GM12878 (cell line): ENCODE measurements at regions not wholly inside any gene's neighbourhood (a gene's known extent, or its start where the extent isn't known, plus 50 kb on each side); places are given as distances from the start of the nearest gene placed in this dataset.

ENCODE experiments used
- ATAC-seq: fragments of 200-7000 bp; cut with Tn5 transposase; 3 replicates; pipeline ENCODE4 v1.9.1; 2020; ENCODE audit warnings: mild to moderate bottlenecking, moderate library complexity
- BruUV-seq: library from RNA; stranded (reverse); fragments of 400-500 nt; replicated peaks from 2 replicates; lab custom pipeline; 2021; lab: Mats Ljungman, UMichigan
- CTCF ChIA-PET: fragments of 300-600 bp; sonication (Branson Sonifier 250); formaldehyde crosslinking; extraction: SDS; loops from one replicate; lab custom pipeline; 2021; ENCODE audit warnings: inconsistent platforms; lab: Yijun Ruan, JAX
- POLR2A ChIA-PET: fragments of 350-600 bp; formaldehyde crosslinking; extraction: SDS; loops from one replicate; lab custom pipeline; 2021; ENCODE audit warnings: inconsistent platforms; lab: Charles Lee
- RAD21 ChIA-PET: fragments of 300-600 bp; sonication (Branson Sonifier 250); formaldehyde crosslinking; loops from one replicate; lab custom pipeline; 2023; ENCODE audit warnings: antibody characterized with exemption; ENCODE audit not compliant: unreplicated experiment; lab: Charles Lee
- SMC1A ChIA-PET: fragments of 300-600 bp; sonication (Branson Sonifier 250); formaldehyde crosslinking; loops from one replicate; lab custom pipeline; 2023; ENCODE audit not compliant: unreplicated experiment, uncharacterized antibody; lab: Charles Lee
- DNase-seq: peaks from one replicate; pipeline ENCODE4 v3.0.0-alpha.2; 2011; ENCODE audit warnings: low read depth, low spot score
- FAIRE-seq: peaks from 3 replicates; lab custom pipeline; 2011; peaks lifted over from hg19 to GRCh38; lab: Jason Lieb, UNC
- H2AFZ ChIP-seq: 2 replicates; pipeline ENCODE4 v1.6.0; 2011; ENCODE audit warnings: low read depth, low read length, control low read depth; ENCODE audit not compliant: control insufficient read depth
- H3K27ac ChIP-seq: 2 replicates; pipeline ENCODE4 v1.5.1; 2011; ENCODE audit warnings: control low read depth; ENCODE audit not compliant: control insufficient read depth, insufficient read depth
- H3K27me3 ChIP-seq, 2 experiments: replicated peaks in 1 of 2; 2 replicates each; pipeline versions ENCODE4 v1.6.0 to v1.6.1; 2011; ENCODE audit warnings: low read length in 1 of 2; ENCODE audit not compliant: control insufficient read depth in 2 of 2, insufficient read depth in 2 of 2
- H3K36me3 ChIP-seq, 2 experiments: 2 replicates each; pipeline ENCODE4 v1.5.1; 2011; ENCODE audit warnings: low read length in 1 of 2; ENCODE audit not compliant: control insufficient read depth in 2 of 2, insufficient read depth in 2 of 2
- H3K4me1 ChIP-seq: 2 replicates; pipeline ENCODE4 v1.6.1; 2011; ENCODE audit warnings: mild to moderate bottlenecking, low read length, moderate library complexity, mixed read lengths; ENCODE audit not compliant: control insufficient read depth, insufficient read depth
- H3K4me2 ChIP-seq: 2 replicates; pipeline ENCODE4 v1.6.0; 2011; ENCODE audit warnings: control low read depth; ENCODE audit not compliant: control insufficient read depth, insufficient read depth
- H3K4me3 ChIP-seq: fragments of 200-600 bp; sonication (generic); 2 replicates; pipeline ENCODE4 v1.5.1; 2016
- H3K79me2 ChIP-seq: 2 replicates; pipeline ENCODE4 v1.6.0; 2011; ENCODE audit warnings: low read length; ENCODE audit not compliant: control insufficient read depth, insufficient read depth
- H3K9ac ChIP-seq: 2 replicates; pipeline ENCODE4 v1.8.0; 2011; ENCODE audit warnings: low read length, control low read depth, mixed read lengths; ENCODE audit not compliant: control insufficient read depth, insufficient read depth
- H3K9me3 ChIP-seq: replicated peaks from 3 replicates; pipeline ENCODE4 v1.5.1; 2011; ENCODE audit warnings: mild to moderate bottlenecking, low read length; ENCODE audit not compliant: control insufficient read depth, insufficient read depth
- H4K20me1 ChIP-seq: 2 replicates; pipeline ENCODE4 v1.6.0; 2011; ENCODE audit not compliant: control insufficient read depth, insufficient read depth
- CREM ChIP-seq: IDR thresholded peaks from 2 replicates; pipeline ENCODE4 v1.6.1; 2014; ENCODE audit warnings: antibody characterized with exemption, low read depth
- GATAD2B ChIP-seq: fragments of 450-650 bp; conservative IDR thresholded peaks from 2 replicates; pipeline ENCODE4 v1.6.1; 2017; ENCODE audit warnings: low read depth, mild to moderate bottlenecking, moderate library complexity
- PML ChIP-seq: IDR thresholded peaks from 2 replicates; pipeline ENCODE4 v1.6.1; 2012; ENCODE audit warnings: low read length, inconsistent platforms
- TBL1XR1 ChIP-seq: IDR thresholded peaks from 2 replicates; pipeline ENCODE4 v1.6.1; 2012; ENCODE audit warnings: low read depth, low read length, improper control_type of control experiment
- ZNF384 ChIP-seq: IDR thresholded peaks from 2 replicates; pipeline ENCODE4 v1.6.1; 2012; ENCODE audit warnings: low read depth, mild to moderate bottlenecking, low read length, improper control_type of control experiment, borderline replicate concordance
- WGBS: methylation state at CpG from one replicate; pipeline ENCODE4 v1.1.6; 2016; ENCODE audit warnings: low lambda C conversion rate; ENCODE audit not compliant: insufficient replicate concordance, insufficient coverage; ENCODE audit errors: missing lambda C conversion rate; 5-methylcytosine and 5-hydroxymethylcytosine counted together
- in situ Hi-C: fragments of 300-500 bp; cut with MboI; formaldehyde crosslinking; loops from 9 replicates; pipeline ENCODE4 v1.14.3; 2018; ENCODE audit warnings: mixed read lengths
- intact Hi-C: fragments of 100-400 bp; cut with micrococcal nuclease; formaldehyde crosslinking; loops from one replicate; pipeline ENCODE4 v1.14.2; 2022; ENCODE audit not compliant: unreplicated experiment
- TF ChIP-seq, protein P1 (sequence below): fragments of 450-650 bp; IDR thresholded peaks from 2 replicates; pipeline ENCODE4 v1.6.1; 2017; ENCODE audit warnings: mild to moderate bottlenecking, low read depth, inconsistent platforms; ENCODE audit not compliant: poor library complexity, severe bottlenecking

DNA sequence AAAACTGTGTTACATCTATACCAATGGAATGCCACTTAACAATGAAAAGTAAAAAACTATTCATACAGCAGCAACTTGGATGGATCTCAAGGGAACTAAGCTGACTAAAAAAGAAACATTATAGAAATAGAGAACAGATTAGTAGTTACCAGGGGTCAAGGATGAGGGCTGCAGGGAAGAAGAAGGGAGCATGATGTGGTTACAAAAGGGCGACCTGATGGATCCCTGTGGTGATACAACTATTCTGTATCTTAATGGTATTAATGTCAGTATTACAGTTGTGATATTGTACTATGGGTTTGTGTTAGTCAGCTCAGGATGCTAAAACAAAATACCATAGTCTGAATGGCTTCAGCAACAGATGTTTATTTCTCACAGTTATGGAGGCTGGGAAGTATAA, 190.7 kb downstream of the ZNF674 start:
- FAIRE-seq (no peak), ATAC-seq (no peak), DNase-seq (no peak)
- H3K9ac ChIP-seq = no peak overlapping the region
- no peak overlapping the region for H3K27ac ChIP-seq
- ChIA-PET SMC1A (no interaction called here), RAD21 (no interaction called here), CTCF (interaction anchor here (1.1 kb wide), 1 partner anchor 22 kb away, joined by 3 read pairs; no protein-coding TSS in a partner anchor), POLR2A (no interaction called here)
- H3K79me2 ChIP-seq = no peaks in the 10 kb centered on the region
- no peak overlapping the region for H3K4me3 ChIP-seq
- in situ Hi-C loops (no loop called here), intact Hi-C loops (no loop called here)
- no TSS peak for BruUV-seq
- H4K20me1 ChIP-seq = no peaks in the 10 kb centered on the region
- no peak overlapping the region for H3K4me2 ChIP-seq
- TF ChIP-seq ZNF384 (no peak), CREM (no peak), TBL1XR1 (no peak), PML (no peak), GATAD2B (no peak)
- TF ChIP-seq, protein P1, sequence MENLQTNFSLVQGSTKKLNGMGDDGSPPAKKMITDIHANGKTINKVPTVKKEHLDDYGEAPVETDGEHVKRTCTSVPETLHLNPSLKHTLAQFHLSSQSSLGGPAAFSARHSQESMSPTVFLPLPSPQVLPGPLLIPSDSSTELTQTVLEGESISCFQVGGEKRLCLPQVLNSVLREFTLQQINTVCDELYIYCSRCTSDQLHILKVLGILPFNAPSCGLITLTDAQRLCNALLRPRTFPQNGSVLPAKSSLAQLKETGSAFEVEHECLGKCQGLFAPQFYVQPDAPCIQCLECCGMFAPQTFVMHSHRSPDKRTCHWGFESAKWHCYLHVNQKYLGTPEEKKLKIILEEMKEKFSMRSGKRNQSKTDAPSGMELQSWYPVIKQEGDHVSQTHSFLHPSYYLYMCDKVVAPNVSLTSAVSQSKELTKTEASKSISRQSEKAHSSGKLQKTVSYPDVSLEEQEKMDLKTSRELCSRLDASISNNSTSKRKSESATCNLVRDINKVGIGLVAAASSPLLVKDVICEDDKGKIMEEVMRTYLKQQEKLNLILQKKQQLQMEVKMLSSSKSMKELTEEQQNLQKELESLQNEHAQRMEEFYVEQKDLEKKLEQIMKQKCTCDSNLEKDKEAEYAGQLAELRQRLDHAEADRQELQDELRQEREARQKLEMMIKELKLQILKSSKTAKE = no peak
- no peaks in the 10 kb centered on the region for H3K36me3 ChIP-seq
- 0% methylated on average over 1 of the region's 1 CpG for WGBS
- H3K9me3 ChIP-seq = no peaks in the 10 kb centered on the region; the same call in 2 of the 3 replicates
- no peak overlapping the region for H2AFZ ChIP-seq
- no peaks in the 10 kb centered on the region for H3K4me1 ChIP-seq
- no peaks in the 10 kb centered on the region; a peak in 2 of 4 replicates for H3K27me3 ChIP-seq
